ENCODE measurements at regions not wholly inside any gene's neighbourhood (a gene's known extent, or its start where the extent isn't known, plus 50 kb on each side); places are given as distances from the start of the nearest gene placed in this dataset.

- no peak overlapping the region for H3K9ac ChIP-seq (ENCODE audit: insufficient read depth in 1 of 2, low read length in 2 of 2)
- ATAC-seq (ENCODE audit: insufficient read depth, low FRiP score) (no peak), DNase-seq (no peak)
- no peaks in the 10 kb centered on the region for H3K36me3 ChIP-seq (ENCODE audit: control insufficient read depth in 4 of 4, insufficient read depth in 4 of 4, low read length in 4 of 4)
- no peak for TF ChIP-seq CTCF (IDR thresholded peaks at IDR 0.05; ENCODE audit: control extremely low read depth, extremely low read depth)
- H3K27ac ChIP-seq (ENCODE audit: low read depth in 1 of 2, low read length in 1 of 2): no peak overlapping the region
- no peak overlapping the region for H3K4me3 ChIP-seq
- H3K4me1 ChIP-seq (ENCODE audit: control insufficient read depth in 5 of 5, insufficient read depth in 5 of 5, low read length in 5 of 5): no peaks in the 10 kb centered on the region
- H3K27me3 ChIP-seq (ENCODE audit: control insufficient read depth in 3 of 3, insufficient read depth in 3 of 3, low read length in 2 of 3): no peaks in the 10 kb centered on the region
- peaks cover 0 to under 1% (median 0%) of the 10 kb centered on the region in 4 donors for H3K9me3 ChIP-seq (ENCODE audit: control insufficient read depth in 4 of 4, insufficient read depth in 3 of 4, low read length in 3 of 4)
- 77 to 82% methylated on average over 4 of the region's 4 CpGs for WGBS, 2 donors
Measured at GRCh38 chr4:187357821-187358220, 634.2 kb upstream of the FAT1 start.

GRCh38 chr4:187362937-187363857 is 632.4 kb upstream of the ZFP42 start:
- Histone ChIP-seq H3K36me3 (ENCODE audit: control insufficient read depth in 4 of 4, insufficient read depth in 4 of 4, low read length in 4 of 4) (no peaks in the 10 kb centered on the region), H3K4me3 (no peak overlapping the region), H3K4me1 (ENCODE audit: control insufficient read depth in 5 of 5, insufficient read depth in 5 of 5, low read length in 5 of 5) (peaks cover 0 to 5% (median 0%) of the 10 kb centered on the region in 5 donors), H3K27me3 (ENCODE audit: control insufficient read depth in 3 of 3, insufficient read depth in 3 of 3, low read length in 2 of 3) (no peaks in the 10 kb centered on the region), H3K9me3 (ENCODE audit: control insufficient read depth in 4 of 4, insufficient read depth in 3 of 4, low read length in 3 of 4) (peaks cover 0 to 3% (median 0%) of the 10 kb centered on the region in 4 donors), H3K27ac (ENCODE audit: low read depth in 1 of 2, low read length in 1 of 2) (no peak overlapping the region), H3K9ac (ENCODE audit: insufficient read depth in 1 of 2, low read length in 2 of 2) (no peak overlapping the region)
- WGBS, 2 donors: 95% methylated on average over 31 of the region's 31 CpGs
- ATAC-seq (ENCODE audit: insufficient read depth, low FRiP score) (no peak), DNase-seq (no peak)
- TF ChIP-seq CTCF (IDR thresholded peaks at IDR 0.05; ENCODE audit: control extremely low read depth, extremely low read depth): no peak

GRCh38 chr4:187364401-187364800 is 631.2 kb upstream of the ZFP42 start:
- H3K27me3 ChIP-seq (ENCODE audit: control insufficient read depth in 3 of 3, insufficient read depth in 3 of 3, low read length in 2 of 3): no peaks in the 10 kb centered on the region
- H3K4me1 ChIP-seq (ENCODE audit: control insufficient read depth in 5 of 5, insufficient read depth in 5 of 5, low read length in 5 of 5): peaks cover 0 to 5% (median 0%) of the 10 kb centered on the region in 5 donors
- no peak overlapping the region for H3K9ac ChIP-seq (ENCODE audit: insufficient read depth in 1 of 2, low read length in 2 of 2)
- H3K27ac ChIP-seq (ENCODE audit: low read depth in 1 of 2, low read length in 1 of 2): no peak overlapping the region
- TF ChIP-seq CTCF (IDR thresholded peaks at IDR 0.05; ENCODE audit: control extremely low read depth, extremely low read depth): no peak
- no peak for DNase-seq
- no peak overlapping the region for H3K4me3 ChIP-seq
- peaks cover 0 to 3% (median 0%) of the 10 kb centered on the region in 4 donors for H3K9me3 ChIP-seq (ENCODE audit: control insufficient read depth in 4 of 4, insufficient read depth in 3 of 4, low read length in 3 of 4)
- H3K36me3 ChIP-seq (ENCODE audit: control insufficient read depth in 4 of 4, insufficient read depth in 4 of 4, low read length in 4 of 4): no peaks in the 10 kb centered on the region
- WGBS, 2 donors: 88 to 95% methylated on average over 7 of the region's 7 CpGs
- no peak for ATAC-seq (ENCODE audit: insufficient read depth, low FRiP score)
